VCaP (cell line): ENCODE measurements at regions not wholly inside any gene's neighbourhood (a gene's known extent, or its start where the extent isn't known, plus 50 kb on each side); places are given as distances from the start of the nearest gene placed in this dataset.

Experiments
- H3K27ac ChIP-seq: fragments of 450-650 bp; 2 replicates; pipeline ENCODE4 v1.5.1; 2017
- CTCF ChIP-seq: fragments of 450-650 bp; conservative IDR thresholded peaks from 2 replicates; pipeline ENCODE4 v1.5.1; 2017; ENCODE audit warnings: mild to moderate bottlenecking, moderate library complexity

GRCh38 chr6:133674661-133675060, 214.3 kb upstream of the TCF21 start:
- TF ChIP-seq CTCF, result no peak
- no peak overlapping the region for H3K27ac ChIP-seq

GRCh38 chr6:133680994-133681393, 207.9 kb upstream of the TCF21 start:
- TF ChIP-seq CTCF, result no peak
- H3K27ac ChIP-seq, result no peak overlapping the region

- H3K27ac ChIP-seq, result no peak overlapping the region
- no peak for TF ChIP-seq CTCF
Observed at GRCh38 chr6:133681891-133682290, 207.0 kb upstream of the TCF21 start.

GRCh38 chr6:133682506-133683307, 206.2 kb upstream of the TCF21 start:
- H3K27ac ChIP-seq, result no peak overlapping the region
- no peak for TF ChIP-seq CTCF

GRCh38 chr6:133683308-133683580, 205.7 kb upstream of the TCF21 start:
- TF ChIP-seq CTCF, result no peak
- H3K27ac ChIP-seq, result no peak overlapping the region

- TF ChIP-seq CTCF, result no peak
- H3K27ac ChIP-seq, result no peak overlapping the region
Observed at GRCh38 chr6:133683606-133684005, 205.3 kb upstream of the TCF21 start.

GRCh38 chr6:133688705-133689492, 200.0 kb upstream of the TCF21 start:
- no peak for TF ChIP-seq CTCF
- no peak overlapping the region for H3K27ac ChIP-seq
